OCI-LY3 (cell line): ENCODE measurements at regions not wholly inside any gene's neighbourhood (a gene's known extent, or its start where the extent isn't known, plus 50 kb on each side); places are given as distances from the start of the nearest gene placed in this dataset.

Experiments
- H2AFZ ChIP-seq: fragments of 200-600, 300-600 bp; shearing (Covaris generic); 2 replicates; pipeline ENCODE4 v1.6.0; 2014; ENCODE audit warnings: antibody characterized with exemption, low read depth, low read length
- H3K27ac ChIP-seq: fragments of 200-600, 300-600 bp; sonication (generic); 2 replicates; pipeline ENCODE4 v1.5.1; 2014; ENCODE audit warnings: mild to moderate bottlenecking, low read length, moderate library complexity, mixed read lengths
- H3K27me3 ChIP-seq: fragments of 200-600, 300-600 bp; sonication (generic); 2 replicates; pipeline ENCODE4 v1.6.1; 2014; ENCODE audit warnings: low read depth, low read length, mixed read lengths
- H3K36me3 ChIP-seq: fragments of 200-600, 300-600 bp; sonication (generic); replicated peaks from 2 replicates; pipeline ENCODE3; 2014; ENCODE audit warnings: low read depth, low read length, mixed read lengths
- H3K4me1 ChIP-seq: fragments of 300-600, 200-600 bp; sonication (generic); 2 replicates; pipeline ENCODE4 v1.6.1; 2014; ENCODE audit warnings: low read length, mixed read lengths
- H3K4me2 ChIP-seq: fragments of 200-600, 300-600 bp; sonication (generic); 2 replicates; pipeline ENCODE4 v1.6.1; 2014; ENCODE audit warnings: low read length, mixed read lengths
- H3K4me3 ChIP-seq: fragments of 300-600, 200-600 bp; sonication (generic); 2 replicates; pipeline ENCODE4 v1.5.1; 2014; ENCODE audit warnings: antibody characterized with exemption, mild to moderate bottlenecking, low read length, moderate library complexity
- H3K79me2 ChIP-seq: fragments of 300-600, 200-600 bp; shearing (Covaris generic); 2 replicates; pipeline ENCODE4 v1.6.1; 2014; ENCODE audit warnings: mild to moderate bottlenecking, low read length, mixed read lengths
- H3K9ac ChIP-seq: fragments of 300-600, 200-600 bp; shearing (Covaris generic); 2 replicates; pipeline ENCODE4 v1.6.0; 2014; ENCODE audit warnings: mild to moderate bottlenecking, low read length, moderate library complexity
- H3K9me3 ChIP-seq: fragments of 200-600, 300-600 bp; shearing (Covaris generic); 2 replicates; pipeline ENCODE4 v1.6.1; 2014; ENCODE audit warnings: low read length, mixed read lengths; ENCODE audit not compliant: insufficient read depth
- H4K20me1 ChIP-seq: fragments of 200-600, 300-600 bp; sonication (generic); 2 replicates; pipeline ENCODE4 v1.6.1; 2016; ENCODE audit warnings: low read length, mixed read lengths; ENCODE audit not compliant: insufficient read depth
- EZH2phosphoT487 ChIP-seq: fragments of 200-600 bp; shearing (Covaris generic); IDR thresholded peaks from 2 replicates; pipeline ENCODE4 v1.6.1; 2018; ENCODE audit warnings: antibody characterized with exemption, mixed run types, low read depth
- TF ChIP-seq, protein P1 (sequence below): fragments of 200-600, 300-600 bp; sonication (generic); IDR thresholded peaks from 2 replicates; pipeline ENCODE4 v1.5.1; 2014; ENCODE audit warnings: antibody characterized with exemption, low read length, low read depth

DNA sequence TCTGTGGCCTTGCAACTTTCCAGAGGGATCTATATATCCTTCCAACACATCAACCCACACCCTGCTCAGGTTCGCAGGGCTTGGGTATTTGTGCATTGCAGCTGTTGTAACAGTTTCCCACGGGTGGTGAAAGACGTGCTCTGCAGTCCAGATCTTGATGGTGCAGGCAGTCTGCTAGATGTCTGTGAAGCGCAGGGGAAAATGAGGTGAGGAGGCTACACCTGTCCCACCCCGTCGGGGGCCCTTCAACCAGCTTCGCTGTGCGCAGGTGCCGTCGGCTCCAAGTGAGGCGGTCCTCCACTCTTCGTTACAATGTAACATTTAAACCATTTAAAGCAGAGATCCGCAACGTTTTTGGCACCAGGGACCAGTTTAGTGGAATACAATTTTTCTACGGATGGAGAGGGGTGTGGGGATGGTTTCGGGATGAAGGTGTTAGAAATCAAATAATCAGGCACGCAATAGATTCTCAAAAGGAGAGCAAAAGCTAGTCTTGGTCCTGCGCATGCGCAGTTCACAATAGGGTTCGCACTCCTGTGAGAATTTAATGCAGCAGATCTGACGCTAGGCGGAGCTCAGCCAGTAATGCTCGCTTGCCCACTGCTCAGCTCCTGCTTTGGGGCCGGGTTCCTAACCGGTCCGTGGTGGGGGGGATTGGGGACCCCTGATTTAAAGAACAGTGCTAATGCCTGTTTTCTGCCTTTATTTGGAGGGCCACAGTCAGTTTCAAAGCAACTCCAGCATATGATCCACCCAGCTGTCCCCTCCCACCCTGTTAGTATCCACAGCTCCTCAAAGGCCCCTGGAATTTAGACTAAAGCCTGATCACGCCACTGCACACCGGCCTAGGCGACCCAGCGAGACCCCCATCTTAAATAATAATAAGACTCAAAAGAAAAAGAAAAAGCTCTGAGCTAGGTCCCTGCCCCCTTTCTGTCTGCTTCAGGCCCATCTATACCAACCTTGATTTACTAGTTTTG, 97.1 kb upstream of the SELENOP start:
- H3K4me3 ChIP-seq, result peak overlapping the region; percentile 74

DNA sequence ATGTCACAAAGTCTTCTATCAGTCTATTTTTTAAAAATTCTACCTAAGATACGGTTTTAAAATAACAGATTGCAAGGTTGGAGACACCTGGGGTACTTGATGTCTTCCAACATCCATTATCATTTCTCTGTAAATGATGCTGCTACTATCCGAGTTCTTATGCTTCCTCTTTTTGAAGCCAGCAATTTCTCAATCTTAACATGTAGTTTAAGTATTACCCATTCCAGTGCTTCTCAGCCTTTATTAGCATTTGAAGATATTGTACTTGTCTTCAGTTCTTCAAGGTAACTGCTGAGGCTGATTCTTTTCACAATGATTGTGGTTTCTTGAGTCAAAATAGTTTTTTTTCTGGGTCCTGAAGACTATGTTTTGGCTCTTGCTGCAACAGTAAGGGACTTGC, 96.4 kb upstream of the SELENOP start:
- Histone ChIP-seq H3K4me2 (peak overlapping the region; percentile 92), H3K27me3 (no peaks in the 10 kb centered on the region), H3K79me2 (no peaks in the 10 kb centered on the region), H3K36me3 (no peaks in the 10 kb centered on the region), H3K9me3 (no peaks in the 10 kb centered on the region), H4K20me1 (no peaks in the 10 kb centered on the region), H3K9ac (no peak overlapping the region), H3K4me1 (peaks cover 12% of the 10 kb centered on the region), H2AFZ (no peak overlapping the region), H3K27ac (no peak overlapping the region), H3K4me3 (peak overlapping the region; percentile 74; the same call in 1 of the 2 replicates)
- TF ChIP-seq, protein P1, sequence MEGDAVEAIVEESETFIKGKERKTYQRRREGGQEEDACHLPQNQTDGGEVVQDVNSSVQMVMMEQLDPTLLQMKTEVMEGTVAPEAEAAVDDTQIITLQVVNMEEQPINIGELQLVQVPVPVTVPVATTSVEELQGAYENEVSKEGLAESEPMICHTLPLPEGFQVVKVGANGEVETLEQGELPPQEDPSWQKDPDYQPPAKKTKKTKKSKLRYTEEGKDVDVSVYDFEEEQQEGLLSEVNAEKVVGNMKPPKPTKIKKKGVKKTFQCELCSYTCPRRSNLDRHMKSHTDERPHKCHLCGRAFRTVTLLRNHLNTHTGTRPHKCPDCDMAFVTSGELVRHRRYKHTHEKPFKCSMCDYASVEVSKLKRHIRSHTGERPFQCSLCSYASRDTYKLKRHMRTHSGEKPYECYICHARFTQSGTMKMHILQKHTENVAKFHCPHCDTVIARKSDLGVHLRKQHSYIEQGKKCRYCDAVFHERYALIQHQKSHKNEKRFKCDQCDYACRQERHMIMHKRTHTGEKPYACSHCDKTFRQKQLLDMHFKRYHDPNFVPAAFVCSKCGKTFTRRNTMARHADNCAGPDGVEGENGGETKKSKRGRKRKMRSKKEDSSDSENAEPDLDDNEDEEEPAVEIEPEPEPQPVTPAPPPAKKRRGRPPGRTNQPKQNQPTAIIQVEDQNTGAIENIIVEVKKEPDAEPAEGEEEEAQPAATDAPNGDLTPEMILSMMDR, result no peak
- no peak for TF ChIP-seq EZH2phosphoT487

More for the DNA sequence above, 97.1 kb upstream of the SELENOP start:
- H3K9ac ChIP-seq, result peak overlapping the region; percentile 16; the same call in 1 of the 2 replicates
- peak overlapping the region; percentile 92 for H3K4me2 ChIP-seq
- H3K27me3 ChIP-seq, result no peaks in the 10 kb centered on the region
- TF ChIP-seq EZH2phosphoT487, result no peak
- TF ChIP-seq, protein P1, result peak; percentile 62
- no peaks in the 10 kb centered on the region for H3K36me3 ChIP-seq
- no peak overlapping the region for H3K27ac ChIP-seq
- H2AFZ ChIP-seq, result peak overlapping the region; percentile 94
- H3K9me3 ChIP-seq, result no peaks in the 10 kb centered on the region
- H3K4me1 ChIP-seq, result peaks cover 12% of the 10 kb centered on the region
- no peaks in the 10 kb centered on the region for H4K20me1 ChIP-seq
- no peaks in the 10 kb centered on the region for H3K79me2 ChIP-seq

DNA sequence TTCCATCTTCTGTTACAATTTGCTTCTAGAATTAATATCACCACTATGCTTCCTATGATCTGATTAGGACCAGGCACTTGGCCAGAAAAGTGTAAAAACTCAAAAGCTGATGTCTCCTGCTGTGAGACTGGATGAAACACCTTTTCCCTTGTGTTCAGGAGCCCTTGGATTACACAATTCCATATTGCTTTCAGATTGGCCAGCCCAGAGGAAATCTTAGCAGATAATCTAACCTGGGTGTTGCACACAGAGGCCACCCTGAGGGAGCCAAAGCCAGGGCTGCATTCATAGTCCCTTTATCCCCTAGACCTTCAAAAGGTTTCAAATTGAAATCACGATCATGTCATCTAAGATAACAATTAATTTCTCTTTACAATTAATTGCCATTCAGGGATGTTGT, 94.1 kb upstream of the SELENOP start:
- Histone ChIP-seq H4K20me1 (no peaks in the 10 kb centered on the region), H3K79me2 (no peaks in the 10 kb centered on the region), H2AFZ (no peak overlapping the region), H3K9me3 (no peaks in the 10 kb centered on the region), H3K36me3 (no peaks in the 10 kb centered on the region), H3K4me2 (no peak overlapping the region), H3K27me3 (no peaks in the 10 kb centered on the region), H3K4me3 (no peak overlapping the region), H3K4me1 (peaks cover 12% of the 10 kb centered on the region), H3K9ac (no peak overlapping the region), H3K27ac (no peak overlapping the region)
- TF ChIP-seq EZH2phosphoT487, result no peak
- TF ChIP-seq, protein P1, result no peak

DNA sequence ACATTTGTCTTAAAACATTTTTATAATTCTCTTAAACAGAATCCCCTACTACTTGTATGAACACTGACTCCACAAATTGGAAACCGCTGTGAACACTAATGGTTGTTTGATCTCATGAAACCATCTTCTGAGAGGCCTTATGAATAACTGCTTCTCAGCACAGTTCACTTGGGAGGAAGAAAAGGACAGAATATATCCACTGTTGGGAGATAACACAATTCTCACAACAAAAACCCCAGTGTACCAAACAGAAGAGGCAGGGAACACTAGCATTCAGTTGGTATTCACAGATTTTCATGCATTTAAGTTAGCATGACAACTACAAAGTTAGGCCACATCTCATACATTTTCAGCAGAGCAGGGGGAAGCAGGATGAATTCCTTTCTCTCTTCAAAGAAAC, 89.0 kb upstream of the SELENOP start:
- Histone ChIP-seq H3K27me3 (no peaks in the 10 kb centered on the region), H3K36me3 (no peaks in the 10 kb centered on the region), H3K79me2 (no peaks in the 10 kb centered on the region), H2AFZ (no peak overlapping the region), H3K9me3 (no peaks in the 10 kb centered on the region), H3K4me3 (no peak overlapping the region), H3K9ac (no peak overlapping the region), H3K27ac (no peak overlapping the region), H4K20me1 (no peaks in the 10 kb centered on the region), H3K4me1 (no peaks in the 10 kb centered on the region), H3K4me2 (no peak overlapping the region)
- no peak for TF ChIP-seq EZH2phosphoT487
- TF ChIP-seq, protein P1, result no peak
